Inferior parietal cortex (tissue), 1 donor: ENCODE measurements at regions not wholly inside any gene's neighbourhood (a gene's known extent, or its start where the extent isn't known, plus 50 kb on each side); places are given as distances from the start of the nearest gene placed in this dataset.

Experiments
- DNase-seq: peaks from one replicate; pipeline ENCODE4 v3.0.0-alpha.2; 2016; ENCODE audit errors: extremely low spot score

DNA sequence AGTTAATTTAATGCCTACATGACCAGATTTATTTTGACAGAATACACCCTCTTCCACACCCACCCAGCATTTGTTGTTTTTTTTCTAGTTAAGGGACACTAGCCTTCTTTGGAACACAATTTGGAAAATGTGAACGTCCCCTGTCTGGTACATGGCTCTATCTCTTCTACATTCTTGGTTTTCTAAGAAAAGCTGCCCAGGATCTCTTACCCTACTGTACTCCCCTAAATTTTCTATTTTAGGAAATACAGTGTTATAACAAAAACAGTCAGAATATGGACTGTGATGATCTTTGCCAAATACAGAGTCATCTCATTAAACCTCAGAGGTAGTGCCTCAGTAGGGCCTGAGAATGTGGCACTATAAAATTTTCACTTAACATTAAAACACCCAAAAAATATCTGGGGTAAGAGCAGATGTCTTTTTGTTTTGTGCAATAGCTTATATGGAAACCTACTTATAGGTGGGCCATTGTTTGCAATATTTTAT lies 93.1 kb upstream of the SPON1 start:
- DNase-seq: no peak

DNA sequence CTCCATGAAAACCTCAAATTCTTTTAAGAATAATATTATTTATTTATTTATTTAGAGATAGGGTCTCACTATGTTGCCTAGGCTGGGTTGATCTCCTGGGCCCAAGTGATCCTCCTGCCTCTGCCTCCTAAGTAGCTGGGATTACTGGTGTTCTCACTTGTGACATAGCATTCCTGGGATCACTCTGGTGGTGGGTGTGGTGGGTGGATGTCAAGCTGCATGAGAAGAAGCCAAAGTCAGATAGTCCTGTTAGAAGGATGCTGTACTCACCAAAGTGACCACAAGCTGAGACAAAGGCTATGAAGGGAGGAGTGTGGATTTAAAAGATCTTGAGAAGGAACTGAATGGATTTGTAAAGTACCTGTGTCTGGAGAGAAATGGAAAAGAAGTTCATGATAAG lies 87.9 kb upstream of the SPON1 start:
- DNase-seq: no peak

DNA sequence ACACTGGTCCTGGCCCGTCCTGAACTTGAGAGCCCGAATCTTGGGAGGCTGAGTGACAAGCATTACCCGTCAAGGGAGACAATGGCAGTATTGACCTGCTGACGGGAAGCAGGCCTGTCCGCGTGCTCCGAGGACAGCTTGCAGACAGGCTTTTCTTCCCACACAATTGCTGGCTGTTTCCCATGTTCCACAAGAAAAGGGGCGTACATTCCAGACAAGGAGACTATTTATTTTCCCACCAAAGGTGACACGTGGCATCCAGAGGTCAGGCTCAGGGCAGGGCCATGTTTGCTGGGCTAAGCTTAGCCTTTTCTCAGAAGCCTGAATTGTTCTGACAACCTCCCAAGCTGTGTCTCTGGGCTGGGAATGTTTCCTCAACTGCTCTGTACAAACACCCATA lies 86.9 kb upstream of the SPON1 start:
- DNase-seq: no peak

DNA sequence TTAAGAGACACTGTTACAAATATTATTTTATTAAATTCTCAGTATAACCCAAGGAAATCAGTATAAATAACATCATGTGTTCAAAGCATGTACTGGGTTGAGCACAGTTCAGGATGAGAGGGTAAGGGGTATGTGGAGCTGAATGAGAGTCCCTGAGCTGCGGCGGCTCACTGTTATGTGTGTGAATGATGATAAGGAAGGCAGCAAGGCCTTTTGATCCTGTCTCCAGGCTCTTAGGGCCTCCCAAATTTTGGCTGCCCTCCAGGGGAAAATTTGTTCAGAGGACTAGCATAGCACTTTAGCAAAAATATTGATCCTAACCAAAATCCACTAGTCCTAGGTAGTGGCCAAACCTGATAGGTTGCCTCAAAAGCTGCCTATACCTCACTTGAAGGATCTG lies 86.1 kb upstream of the SPON1 start:
- DNase-seq: no peak

DNA sequence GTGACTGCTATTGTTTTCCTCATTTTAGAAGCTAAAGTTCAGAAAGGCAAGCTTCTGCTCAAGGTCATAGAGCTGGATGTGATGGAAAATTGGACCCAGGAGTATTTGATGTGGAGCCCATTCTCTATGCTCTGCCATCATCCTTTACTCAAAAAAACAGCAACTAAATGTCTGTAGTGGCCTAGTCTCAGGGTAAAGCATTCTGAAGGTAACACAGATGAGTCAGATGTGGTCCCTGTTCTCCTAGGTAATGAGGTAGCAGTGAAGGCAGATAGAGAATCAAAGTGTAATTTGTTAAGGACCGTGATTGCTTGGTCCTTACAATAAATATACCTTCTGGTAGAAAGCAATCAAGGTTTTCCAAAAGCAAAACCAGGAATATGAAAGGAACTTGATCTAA lies 84.4 kb upstream of the SPON1 start:
- DNase-seq: no peak

DNA sequence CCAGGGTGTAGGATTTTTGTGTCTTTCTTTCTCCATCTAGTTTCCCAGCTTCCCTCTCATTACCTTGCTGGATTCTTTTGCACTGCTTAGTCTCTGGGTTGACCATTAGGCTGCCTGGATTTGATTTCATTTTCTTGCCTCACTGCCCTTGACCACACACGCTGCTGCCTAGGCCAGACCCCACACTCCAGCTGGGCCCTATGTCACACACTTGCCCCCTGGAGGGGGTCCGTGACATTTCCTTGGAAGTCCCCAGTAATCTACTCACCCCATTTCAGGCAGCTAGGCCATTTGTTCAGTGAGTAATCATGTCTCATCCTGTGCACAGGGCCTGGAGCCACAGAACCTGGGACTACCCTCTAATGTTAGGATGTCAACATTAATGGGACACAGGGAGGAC lies 81.9 kb upstream of the SPON1 start:
- DNase-seq: no peak

DNA sequence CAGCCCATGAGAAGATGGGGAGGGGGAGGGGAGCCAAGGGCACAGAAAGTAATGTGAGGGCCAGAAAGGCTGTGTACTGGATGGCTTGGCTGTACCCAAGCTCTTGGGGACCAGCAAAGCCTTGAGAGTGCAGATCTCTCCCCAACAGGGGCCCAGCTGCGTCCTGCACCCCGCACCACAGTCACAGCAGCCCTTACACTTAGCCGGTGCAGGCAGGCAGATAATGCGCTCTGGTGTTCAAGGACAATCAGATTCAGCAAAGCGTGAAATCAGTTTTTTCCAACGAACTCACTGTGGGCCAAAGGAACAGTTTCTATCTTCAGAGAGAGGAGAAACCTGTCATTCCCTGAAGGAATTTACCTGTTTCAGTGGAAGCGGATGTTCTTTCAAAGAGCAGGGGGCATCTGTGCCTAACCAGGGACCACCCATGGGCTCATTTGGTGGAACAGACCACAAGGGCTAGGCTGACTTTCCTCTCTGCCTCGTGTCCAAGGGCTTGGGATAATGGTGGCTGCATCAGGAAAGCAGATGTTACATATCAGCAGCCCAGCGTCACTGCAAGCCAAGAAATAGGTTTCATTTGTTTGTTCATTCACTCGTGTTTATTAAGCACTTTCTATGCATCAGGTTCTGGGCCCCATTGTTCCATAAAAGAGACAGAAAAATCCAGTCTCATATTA lies 81.2 kb upstream of the SPON1 start:
- DNase-seq: no peak

DNA sequence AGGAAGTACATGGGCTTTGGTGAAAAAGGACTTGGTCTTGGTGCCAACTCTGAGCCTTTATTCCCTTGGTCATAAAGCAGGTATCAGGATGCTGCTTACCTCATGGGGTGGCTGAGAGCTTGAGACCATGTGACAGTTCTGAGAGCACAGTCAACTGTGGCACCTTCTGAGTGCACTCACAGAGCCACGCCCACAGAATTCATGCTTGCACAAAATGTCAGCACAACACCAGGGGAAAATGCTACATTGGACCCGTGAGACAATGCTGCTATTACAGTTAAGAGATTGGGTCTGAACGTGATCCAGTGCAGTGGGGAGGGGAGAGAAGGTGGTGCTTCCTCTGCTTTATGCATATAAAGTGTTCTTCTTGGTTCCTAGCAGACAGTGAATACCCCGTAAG lies 79.5 kb upstream of the SPON1 start:
- no peak for DNase-seq

DNA sequence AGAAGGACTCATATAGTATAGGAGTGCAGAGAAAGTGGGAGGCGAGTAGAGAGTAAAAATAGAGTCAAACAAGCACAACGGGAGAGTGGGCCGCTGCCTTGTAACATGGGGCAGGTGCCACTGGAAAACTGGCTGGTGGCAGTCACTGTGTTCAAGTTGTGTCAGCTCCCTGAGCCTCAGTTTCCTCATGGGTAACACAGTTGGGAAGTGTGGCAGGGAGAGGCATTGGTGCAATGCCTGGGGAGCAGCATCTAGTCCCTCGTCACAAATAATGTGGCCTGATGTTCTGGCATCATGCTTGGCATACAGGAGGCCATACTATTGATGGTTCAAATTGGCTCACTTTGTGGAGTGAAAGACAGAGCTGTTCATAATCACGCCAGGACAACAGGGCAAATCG lies 78.9 kb upstream of the SPON1 start:
- no peak for DNase-seq

DNA sequence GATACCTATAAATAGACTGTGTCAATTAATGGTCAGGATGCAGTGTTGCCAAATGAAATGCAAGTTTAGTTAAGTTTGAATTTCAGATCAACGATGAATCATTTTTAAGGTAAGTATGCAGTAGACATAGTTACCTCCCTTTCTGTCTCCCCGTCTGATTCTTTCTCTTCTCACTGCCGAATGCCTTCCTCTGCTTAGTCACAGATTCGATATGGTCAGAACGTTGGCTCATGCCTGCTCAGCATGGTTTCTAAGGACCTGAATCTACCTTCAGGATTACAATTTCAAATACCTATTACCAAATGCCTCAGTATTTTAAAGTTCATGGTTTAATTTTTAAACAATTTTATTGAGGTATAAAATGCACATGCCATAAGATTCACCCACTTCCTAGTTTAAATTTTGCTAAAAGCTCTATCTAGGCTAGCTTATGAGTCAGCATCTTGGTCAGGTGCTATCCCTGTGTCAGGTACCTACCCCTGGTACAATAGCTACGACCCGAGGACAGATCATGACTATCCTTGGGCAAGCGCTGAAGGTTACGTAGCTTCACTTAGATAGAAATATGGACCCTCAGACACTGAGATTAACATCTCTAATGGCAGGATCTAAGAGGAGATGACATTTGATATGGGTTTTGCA lies 78.2 kb upstream of the SPON1 start:
- no peak for DNase-seq

DNA sequence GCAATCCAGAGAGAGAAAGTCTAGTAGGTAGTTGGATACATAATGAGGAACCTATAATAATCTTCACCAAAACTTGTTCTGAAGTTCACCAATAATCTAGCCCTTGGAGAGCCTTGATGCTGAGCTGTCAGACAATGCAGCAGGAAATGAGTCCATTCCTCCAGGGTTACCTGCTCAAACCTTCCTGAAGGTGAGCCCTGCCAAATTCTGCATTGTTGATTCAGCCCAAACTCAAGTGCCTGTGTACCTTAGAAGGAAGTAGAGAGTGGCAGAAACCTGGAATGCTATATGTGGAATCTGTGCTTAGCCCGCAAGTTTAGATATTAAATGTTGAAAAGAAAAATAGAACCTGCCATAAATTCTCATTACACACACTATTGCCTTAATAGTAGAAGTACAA lies 77.4 kb upstream of the SPON1 start:
- no peak for DNase-seq

DNA sequence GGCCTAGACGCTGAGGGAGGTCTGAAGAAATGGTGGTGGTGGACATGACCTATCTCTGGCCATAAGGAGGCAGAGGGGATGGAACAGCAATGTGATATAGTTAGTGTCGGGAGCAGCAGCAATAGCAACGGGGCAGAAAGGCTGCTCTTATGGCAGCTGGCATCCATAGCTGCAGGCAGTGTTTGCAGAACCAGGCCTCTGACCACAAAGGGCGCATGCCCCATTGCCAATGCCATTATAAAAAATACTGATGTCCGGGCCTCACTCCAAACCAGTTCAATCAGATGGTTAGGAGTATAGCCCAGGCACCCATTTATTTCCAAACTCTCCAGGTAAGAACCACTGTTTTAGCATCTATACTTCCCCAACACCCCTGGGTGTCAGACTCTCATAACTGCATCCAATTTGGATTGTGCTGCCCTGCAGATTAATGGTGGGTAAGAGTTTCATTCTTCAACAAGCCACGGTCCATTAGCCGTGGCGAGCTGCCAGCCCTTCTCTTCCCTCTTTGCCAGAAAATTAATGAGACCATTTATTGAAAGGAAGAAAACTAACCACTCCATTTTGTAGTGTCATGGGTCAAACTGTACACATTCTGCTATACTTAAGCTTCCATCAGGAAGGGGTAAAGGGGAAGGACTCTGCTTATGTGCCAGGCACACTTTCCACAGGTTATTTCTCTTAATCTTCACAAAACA lies 72.8 kb upstream of the SPON1 start:
- DNase-seq: no peak

DNA sequence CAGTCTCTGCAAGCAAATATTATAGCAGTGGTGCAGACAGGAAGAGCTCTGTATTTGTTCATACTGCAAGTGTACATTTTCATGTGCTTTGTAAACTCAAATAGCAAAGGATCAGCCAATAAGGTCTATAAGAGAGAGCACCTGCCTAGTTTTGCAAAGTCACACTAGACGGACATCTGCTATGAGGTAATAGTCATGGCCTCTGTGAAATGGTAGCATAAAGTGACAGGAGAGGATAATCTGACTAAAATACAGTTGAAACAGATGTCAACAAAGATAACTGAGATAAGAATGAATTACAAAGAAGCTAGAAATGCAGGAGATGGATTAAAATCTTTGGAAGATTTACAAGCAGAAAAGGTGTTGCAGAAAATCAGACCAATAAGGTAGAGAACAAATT lies 70.6 kb upstream of the SPON1 start:
- no peak for DNase-seq

DNA sequence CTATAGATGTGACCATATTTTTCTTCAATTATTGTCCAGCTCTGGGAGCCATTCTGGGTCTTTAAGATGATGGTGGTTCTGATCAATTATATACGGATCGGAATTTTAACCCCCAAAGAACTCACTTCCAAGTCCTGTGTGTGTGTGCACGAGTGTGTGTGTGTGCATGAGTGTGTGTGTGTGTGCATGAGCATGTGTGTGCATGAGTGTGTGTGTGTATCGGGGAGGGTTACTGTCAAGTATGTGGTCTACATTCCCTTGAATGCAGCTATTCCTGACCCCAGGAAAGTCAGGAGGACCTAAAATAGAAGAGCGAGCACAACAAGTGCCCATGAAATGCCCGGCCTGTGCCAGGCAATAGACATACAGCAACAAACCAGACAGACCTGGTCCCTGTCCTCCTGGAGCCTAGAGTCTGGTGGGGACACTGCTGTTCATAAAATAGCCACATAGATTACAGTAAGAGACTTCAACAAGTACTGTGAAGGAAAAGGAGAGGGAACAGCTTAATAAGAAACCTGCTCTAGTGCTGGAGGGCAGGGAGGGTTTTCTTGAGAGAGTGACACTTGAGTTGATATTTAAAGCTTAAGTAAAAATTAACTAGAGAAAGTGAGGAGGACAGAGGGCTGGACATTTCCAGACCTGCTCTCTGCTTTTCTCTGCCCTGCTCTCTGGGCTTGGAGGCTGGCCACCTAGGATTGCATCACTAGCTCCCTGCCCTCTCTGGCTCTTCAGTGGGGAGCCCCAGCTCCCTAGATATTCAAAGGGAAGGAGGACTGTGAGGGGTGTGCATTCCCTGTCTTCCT lies 66.1 kb upstream of the SPON1 start:
- no peak for DNase-seq

DNA sequence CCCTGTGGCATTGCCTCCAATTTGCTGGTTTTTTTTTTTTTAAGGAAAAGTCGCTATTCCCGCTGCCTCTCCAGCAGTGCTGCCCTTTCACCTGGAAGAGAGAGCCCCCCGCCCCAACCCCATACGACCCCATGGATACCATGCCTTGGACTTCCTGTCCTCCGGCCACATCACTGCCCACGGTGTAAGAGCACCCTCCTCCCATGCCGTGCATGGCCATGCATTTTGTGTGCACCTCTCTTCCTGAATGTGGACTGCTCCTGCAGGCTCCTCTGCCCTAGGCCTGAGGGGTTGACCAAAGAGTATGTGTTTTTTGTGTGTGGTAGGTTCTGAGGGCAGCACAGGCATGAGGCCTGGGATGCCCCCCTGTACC lies 65.6 kb upstream of the SPON1 start:
- no peak for DNase-seq

DNA sequence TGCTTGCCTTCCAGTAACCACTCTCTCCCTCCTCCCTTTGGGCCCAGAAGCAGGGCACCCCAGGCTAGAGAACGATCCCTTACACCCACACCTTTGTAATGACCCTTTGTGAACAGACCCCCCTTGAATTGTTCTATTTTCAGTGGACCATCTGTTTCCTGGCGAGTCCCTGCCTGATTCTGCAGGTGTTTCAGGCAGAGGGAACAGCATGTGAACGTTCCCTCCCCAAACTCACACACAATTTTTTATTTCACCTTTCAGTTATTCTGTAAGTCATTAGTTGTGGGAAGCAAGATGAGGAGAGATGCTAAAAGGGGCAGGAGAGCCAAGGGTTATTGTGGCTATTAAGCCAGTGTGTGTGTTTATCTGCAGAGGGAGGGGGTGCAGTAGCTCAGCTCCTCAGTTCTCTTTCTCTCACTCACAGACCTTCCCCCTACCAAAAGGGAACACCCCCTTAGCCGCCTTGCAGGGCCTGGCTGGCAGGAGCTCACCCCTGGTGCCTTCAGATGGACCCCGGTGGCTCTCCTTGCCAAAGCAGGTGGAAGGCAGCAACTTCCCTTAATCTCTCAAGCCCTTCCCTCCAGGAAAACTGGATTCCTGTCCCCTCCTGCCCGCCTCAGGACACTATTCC lies 64.8 kb upstream of the SPON1 start:
- no peak for DNase-seq

DNA sequence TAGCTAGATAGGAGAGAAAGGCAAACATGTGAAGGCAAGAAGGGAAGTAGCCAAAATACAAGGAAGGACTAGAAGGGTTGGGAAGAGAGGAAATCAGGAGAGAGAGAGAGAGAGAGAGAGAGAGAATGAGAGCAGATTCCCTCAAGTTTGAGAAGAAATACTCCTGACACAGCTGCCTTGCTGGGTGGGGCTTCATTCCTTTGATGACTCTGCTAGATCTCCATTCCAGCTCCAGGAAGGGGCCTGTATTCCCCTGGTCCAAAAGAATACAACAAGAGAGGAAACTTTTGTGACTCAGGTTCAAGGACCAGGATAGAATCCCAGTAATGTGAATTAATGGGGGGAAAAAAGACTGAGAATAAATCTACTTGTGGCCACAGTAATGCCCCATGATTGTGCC lies 62.9 kb upstream of the SPON1 start:
- DNase-seq: no peak

DNA sequence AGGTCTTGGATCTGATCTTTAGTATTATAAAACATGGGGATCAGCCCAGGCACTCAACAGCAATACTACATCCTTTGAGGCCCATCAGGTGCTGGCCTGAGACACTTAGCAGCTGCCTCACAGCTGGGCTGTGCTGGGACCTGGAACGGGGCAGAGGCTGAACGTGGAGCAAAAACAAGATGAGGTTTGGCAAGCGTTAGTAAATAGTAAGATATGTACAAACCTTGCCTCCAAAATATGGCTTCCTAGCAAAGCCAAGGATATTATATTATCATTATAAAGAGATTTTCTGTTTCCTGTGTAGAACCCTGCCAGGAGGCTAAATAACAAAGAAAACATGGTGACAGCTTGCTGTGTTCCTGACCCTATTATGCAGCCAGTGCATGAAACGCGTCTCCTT lies 60.0 kb upstream of the SPON1 start:
- DNase-seq: no peak

DNA sequence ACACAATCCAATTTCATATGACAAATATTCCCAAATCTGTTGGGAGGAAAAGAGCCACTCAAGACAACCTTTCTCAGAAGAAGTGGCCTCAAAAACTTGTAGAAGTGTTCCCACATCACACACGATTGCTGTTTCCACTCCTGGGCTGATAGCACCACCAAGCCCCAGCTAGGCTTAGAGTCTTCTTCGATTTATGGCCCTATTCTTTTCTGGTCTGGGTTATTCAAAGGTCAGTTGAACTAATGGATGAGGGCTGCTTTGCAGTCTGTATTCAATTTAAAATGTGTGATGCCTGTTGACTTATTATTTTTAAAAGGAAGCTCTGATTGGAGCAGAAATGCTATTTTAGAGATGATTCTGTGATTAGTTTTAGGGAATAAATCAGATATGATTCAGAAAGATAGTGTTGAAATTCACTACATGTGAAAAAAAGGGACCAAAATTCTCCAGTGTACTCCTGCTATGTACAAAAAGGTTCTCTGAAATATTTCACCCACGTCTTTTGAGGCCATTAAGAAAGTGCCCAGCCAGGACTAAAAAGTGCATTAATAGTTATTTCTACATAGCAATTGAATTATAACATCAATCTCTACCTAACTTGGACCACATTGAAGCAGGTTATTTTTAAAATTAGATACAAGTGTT lies 57.3 kb upstream of the SPON1 start:
- DNase-seq: no peak

DNA sequence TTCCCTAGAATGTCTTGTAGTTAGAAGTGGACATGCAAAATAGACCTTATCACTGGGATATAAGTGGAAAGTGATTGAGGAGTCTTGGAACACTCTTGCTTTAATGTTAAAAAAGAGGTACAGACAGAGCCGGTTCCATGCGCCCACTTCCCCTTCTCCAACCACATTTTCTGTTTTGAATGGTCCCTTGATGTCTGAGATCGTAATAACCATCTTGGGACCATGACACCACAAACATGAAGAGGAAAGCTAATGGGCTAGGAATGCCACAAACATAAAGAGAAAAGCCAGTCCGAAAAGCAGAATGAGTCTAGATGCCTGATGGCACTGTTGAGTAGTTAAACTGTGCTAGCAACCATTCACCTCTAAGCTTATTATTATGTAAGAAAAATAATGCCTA lies 54.8 kb upstream of the SPON1 start:
- DNase-seq: no peak

DNA sequence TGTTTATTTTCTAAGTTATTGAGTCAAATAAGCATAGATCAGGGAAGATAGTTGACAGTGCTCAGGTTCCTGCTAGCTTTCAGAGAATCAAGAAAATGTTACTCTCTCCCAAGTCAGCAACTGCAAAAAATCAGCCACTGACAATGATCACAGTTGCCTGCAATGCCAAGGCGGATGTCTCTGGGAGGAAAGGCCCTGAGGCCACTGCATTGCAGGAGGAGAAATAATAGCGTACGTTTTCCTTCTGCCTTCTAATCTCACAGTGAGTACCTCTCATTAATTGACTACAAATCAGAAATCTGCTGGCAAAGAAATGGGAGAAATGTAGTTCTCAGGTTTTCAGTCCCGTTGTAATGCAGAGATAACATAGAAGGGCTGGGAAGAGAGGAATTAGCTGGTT lies 54.0 kb upstream of the SPON1 start:
- no peak for DNase-seq
